Natural killer cell treated with Interleukin-12 subunit alpha and Interleukin-12 subunit beta and Interleukin-15 and Interleukin-18, amount 100 ng/mL, for 72 hours (primary cell): ENCODE measurements at regions not wholly inside any gene's neighbourhood (a gene's known extent, or its start where the extent isn't known, plus 50 kb on each side); places are given as distances from the start of the nearest gene placed in this dataset.
A peak's percentile ranks its signal among the peaks of the same experiment; 100 is the strongest.

Experiments
- ATAC-seq, 2 donors: fragments of 150-1000 bp; cut with Tn5 transposase in 1 of 2; sonication (Bioruptor Pico), chemical (Tn5 transposase) in 1 of 2; 2 replicates each; pipeline ENCODE4 v1.10.0; 2021
- DNase-seq: peaks from one replicate; pipeline ENCODE4 v3.0.0; 2022; ENCODE audit warnings: low spot score
- H3K27ac Mint-ChIP-seq, 2 donors: 1 replicate in 1 of 2; 2 replicates in 1 of 2; pipeline ENCODE4 v1.8.0; 2022; ENCODE audit warnings: mixed read lengths in 2 of 2, mild to moderate bottlenecking in 1 of 2, moderate library complexity in 1 of 2
- H3K27me3 Mint-ChIP-seq, 2 donors: 1 replicate in 1 of 2; 2 replicates in 1 of 2; pipeline ENCODE4 v1.8.0; 2022; ENCODE audit warnings: mixed read lengths in 2 of 2
- H3K36me3 Mint-ChIP-seq: one replicate; pipeline ENCODE4 v1.8.0; 2022; ENCODE audit warnings: mixed read lengths
- H3K4me1 Mint-ChIP-seq, 2 donors: 1 replicate in 1 of 2; 2 replicates in 1 of 2; pipeline ENCODE4 v1.8.0; 2022; ENCODE audit warnings: low read depth in 2 of 2, mixed read lengths in 2 of 2, mild to moderate bottlenecking in 1 of 2
- H3K4me3 Mint-ChIP-seq: one replicate; pipeline ENCODE4 v1.8.0; 2022; ENCODE audit warnings: mixed read lengths
- H3K9me3 Mint-ChIP-seq: 2 replicates; pipeline ENCODE4 v1.8.0; 2022; ENCODE audit warnings: mixed read lengths

DNA sequence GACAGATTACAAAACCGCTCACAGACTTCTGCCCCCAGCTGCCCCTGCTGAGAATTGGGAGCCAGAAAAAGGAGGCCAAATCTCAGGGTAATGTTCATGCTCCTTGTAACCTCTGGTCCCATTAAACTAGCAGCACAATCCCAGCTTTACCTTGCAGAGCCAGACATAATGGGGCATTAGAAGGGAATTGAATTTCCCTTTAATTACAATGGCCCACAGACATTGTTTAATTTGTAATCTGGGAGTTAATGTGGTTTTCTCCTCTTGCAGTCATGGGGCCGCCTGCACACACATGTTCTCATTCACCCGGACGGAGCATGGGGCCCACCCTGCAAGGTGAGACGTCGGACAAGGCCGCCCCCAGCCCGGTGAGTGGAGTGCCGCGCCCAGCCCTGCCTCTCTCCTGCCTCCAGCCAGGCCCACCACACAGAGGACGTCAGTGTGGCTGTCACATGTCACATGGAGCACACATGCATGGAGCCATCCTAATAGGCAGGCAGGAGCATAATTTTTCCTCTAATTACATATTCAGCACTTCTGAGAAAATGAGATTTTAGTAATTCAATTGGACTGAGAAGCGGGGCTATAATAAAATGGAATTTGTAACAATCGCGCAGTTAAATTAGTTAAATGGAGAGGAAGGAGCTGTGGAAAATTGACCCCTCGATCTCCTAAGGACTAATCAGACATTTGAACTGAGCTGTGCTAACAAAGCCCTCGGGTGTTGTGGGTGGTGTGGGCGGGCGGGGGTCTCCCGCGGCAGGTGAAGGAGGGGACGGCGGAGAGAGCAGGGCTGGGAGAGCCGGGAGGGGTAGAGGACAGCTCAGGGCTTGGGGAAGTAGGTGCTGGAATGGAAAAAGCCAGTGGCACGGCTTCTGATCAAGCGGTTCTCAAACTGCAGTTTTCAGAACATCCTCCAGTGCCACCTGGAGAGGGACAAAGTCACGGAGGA lies 87.7 kb downstream of the ENGASE start:
- Mint-ChIP-seq H3K27ac (peak overlapping the region in 1 of 2 donors; percentile 79), H3K9me3 (no peaks in the 10 kb centered on the region), H3K4me1 (peaks cover 0 to 4% of the 10 kb centered on the region in 2 donors), H3K27me3 (no peaks in the 10 kb centered on the region), H3K4me3 (no peak overlapping the region), H3K36me3 (no peaks in the 10 kb centered on the region)
- ATAC-seq (no peak), DNase-seq (no peak)

- ATAC-seq, result peak; percentile 55 to 66
- peak overlapping the region in 1 of 2 donors; percentile 79 for H3K27ac Mint-ChIP-seq
- peaks cover 0 to 4% of the 10 kb centered on the region in 2 donors for H3K4me1 Mint-ChIP-seq
- no peaks in the 10 kb centered on the region for H3K36me3 Mint-ChIP-seq
- H3K9me3 Mint-ChIP-seq, result no peaks in the 10 kb centered on the region
- H3K27me3 Mint-ChIP-seq, result no peaks in the 10 kb centered on the region
- DNase-seq, result no peak
- no peak overlapping the region for H3K4me3 Mint-ChIP-seq
Measured at GRCh38 chr17:79160980-79161636, 86.5 kb downstream of the ENGASE start.

DNA sequence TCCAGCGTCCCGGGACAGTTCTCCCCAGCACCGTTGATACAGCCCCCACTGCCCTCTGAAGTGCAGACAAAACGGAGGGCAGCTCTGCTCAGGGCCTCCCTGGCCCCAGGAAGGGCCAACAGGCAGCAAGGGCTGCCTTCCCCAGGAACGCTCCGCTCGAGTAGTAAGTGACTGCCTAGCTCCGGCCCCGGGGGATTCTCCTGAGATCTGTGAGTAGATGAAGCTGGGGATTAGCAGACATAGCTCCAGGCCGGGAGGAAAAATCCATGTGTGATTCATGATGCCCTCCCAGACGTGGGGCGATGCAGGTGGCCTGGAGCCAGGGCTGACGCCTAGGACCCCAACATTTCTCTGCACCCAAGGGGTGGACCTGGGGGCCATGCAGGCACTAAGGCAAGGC lies 85.3 kb downstream of the ENGASE start:
- H3K4me1 Mint-ChIP-seq, result peaks cover 0 to 4% of the 10 kb centered on the region in 2 donors
- ATAC-seq (no peak), DNase-seq (no peak)
- H3K36me3 Mint-ChIP-seq, result no peaks in the 10 kb centered on the region
- no peaks in the 10 kb centered on the region for H3K27me3 Mint-ChIP-seq
- H3K9me3 Mint-ChIP-seq, result no peaks in the 10 kb centered on the region
- H3K4me3 Mint-ChIP-seq, result no peak overlapping the region
- H3K27ac Mint-ChIP-seq, result no peak overlapping the region

GRCh38 chr17:79159471-79159870 lies 84.8 kb downstream of the ENGASE start:
- Mint-ChIP-seq H3K4me1 (peaks cover 0 to 4% of the 10 kb centered on the region in 2 donors), H3K4me3 (no peak overlapping the region), H3K36me3 (no peaks in the 10 kb centered on the region), H3K9me3 (no peaks in the 10 kb centered on the region), H3K27ac (no peak overlapping the region), H3K27me3 (no peaks in the 10 kb centered on the region)
- ATAC-seq, result no peak
- DNase-seq, result no peak

DNA sequence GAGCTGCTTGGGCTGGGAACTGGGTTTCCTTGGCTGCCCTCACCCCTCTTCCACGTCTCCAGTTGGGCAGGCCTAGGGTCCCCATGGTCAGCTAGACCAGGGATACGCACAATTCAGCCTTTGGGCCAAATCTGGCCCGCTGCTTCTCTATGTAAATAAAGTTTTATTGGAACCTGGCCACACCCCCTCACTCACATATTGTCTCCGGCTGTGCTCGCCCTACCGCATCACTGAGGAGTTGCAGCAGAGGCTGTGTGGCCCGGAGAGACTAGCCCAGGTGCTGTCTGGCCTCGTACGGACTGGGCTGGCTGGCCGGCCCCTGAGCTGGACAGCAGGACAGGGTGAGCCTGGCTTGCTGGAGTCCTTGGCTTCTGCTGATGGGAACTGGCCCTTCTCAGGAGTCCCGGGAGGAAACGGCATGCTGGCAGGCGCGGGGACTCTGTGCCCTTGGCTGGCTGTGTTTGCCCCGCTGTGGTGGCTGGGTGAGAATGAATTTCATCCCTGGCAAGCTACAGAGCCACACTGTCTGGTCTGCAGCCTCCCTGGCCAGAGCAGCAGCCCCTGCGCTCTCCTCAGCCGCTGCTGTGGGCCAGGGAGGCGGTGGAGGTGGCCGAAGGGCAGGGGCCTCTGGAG lies 82.0 kb downstream of the ENGASE start:
- H3K36me3 Mint-ChIP-seq, result no peaks in the 10 kb centered on the region
- ATAC-seq, result no peak
- peaks cover 0 to 2% of the 10 kb centered on the region in 2 donors for H3K27me3 Mint-ChIP-seq
- no peak overlapping the region for H3K4me3 Mint-ChIP-seq
- H3K27ac Mint-ChIP-seq, result no peak overlapping the region
- DNase-seq, result no peak
- peaks cover 0 to 4% of the 10 kb centered on the region in 2 donors for H3K4me1 Mint-ChIP-seq
- no peaks in the 10 kb centered on the region for H3K9me3 Mint-ChIP-seq

DNA sequence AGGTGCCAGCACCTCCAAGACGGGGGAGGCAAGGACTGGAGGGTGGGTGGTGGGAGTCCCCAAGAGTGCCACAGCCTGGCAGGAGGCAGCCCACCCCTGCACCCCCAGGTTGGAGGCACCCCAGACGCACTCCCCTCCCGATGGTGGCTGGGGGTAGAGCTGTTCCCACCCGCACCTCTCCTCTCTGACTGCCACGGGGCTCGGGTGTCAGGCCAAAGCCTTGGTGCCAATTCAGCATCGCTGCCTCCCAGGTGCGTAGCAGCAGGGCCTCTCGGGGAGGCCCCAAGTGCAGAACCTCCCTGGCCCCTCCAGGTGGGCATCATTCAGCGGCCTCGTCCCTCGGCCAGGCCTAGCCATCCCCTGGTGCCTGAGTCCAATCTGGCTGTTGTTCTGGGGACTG lies 81.1 kb downstream of the ENGASE start:
- no peak overlapping the region for H3K4me3 Mint-ChIP-seq
- ATAC-seq, result no peak
- peaks cover 0 to 4% of the 10 kb centered on the region in 2 donors for H3K4me1 Mint-ChIP-seq
- DNase-seq, result no peak
- H3K36me3 Mint-ChIP-seq, result no peaks in the 10 kb centered on the region
- no peaks in the 10 kb centered on the region for H3K9me3 Mint-ChIP-seq
- H3K27ac Mint-ChIP-seq, result no peak overlapping the region
- H3K27me3 Mint-ChIP-seq, result peaks cover 0 to 2% of the 10 kb centered on the region in 2 donors

GRCh38 chr17:79154951-79155585 lies 80.4 kb downstream of the ENGASE start:
- Mint-ChIP-seq H3K9me3 (no peaks in the 10 kb centered on the region), H3K4me1 (no peaks in the 10 kb centered on the region), H3K36me3 (no peaks in the 10 kb centered on the region)

DNA sequence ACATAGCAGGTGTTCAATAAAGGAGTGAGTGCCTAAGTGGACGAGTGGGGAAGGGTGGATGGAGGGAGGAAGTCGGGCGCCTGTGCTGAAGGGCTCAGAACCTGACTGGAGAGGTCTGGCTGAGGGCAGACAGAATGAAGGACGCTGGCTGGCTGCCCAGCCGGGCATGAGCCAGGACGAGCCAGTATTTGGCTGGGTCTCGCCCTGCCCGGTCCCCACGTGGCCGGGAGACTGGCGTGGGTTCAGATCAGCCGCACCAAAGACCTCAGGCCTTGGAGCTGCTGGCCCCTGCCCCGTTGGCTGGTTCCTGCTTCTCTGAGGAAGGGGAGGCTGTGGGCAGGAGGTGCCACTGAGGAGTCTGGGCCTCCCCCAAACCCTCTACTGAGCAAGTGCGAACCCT lies 79.8 kb downstream of the ENGASE start:
- Mint-ChIP-seq H3K27ac (no peak overlapping the region), H3K27me3 (peaks cover 0 to 2% of the 10 kb centered on the region in 2 donors), H3K4me3 (no peak overlapping the region), H3K4me1 (no peaks in the 10 kb centered on the region), H3K9me3 (no peaks in the 10 kb centered on the region), H3K36me3 (no peaks in the 10 kb centered on the region)
- DNase-seq (no peak), ATAC-seq (no peak)

More at GRCh38 chr17:79154951-79155585, 80.4 kb downstream of the ENGASE start:
- H3K4me3 Mint-ChIP-seq, result no peak overlapping the region
- peaks cover 0 to 2% of the 10 kb centered on the region in 2 donors for H3K27me3 Mint-ChIP-seq
- no peak for ATAC-seq
- DNase-seq, result no peak
- no peak overlapping the region for H3K27ac Mint-ChIP-seq

- Mint-ChIP-seq H3K36me3 (no peaks in the 10 kb centered on the region), H3K27ac (no peak overlapping the region), H3K4me3 (no peak overlapping the region), H3K9me3 (no peaks in the 10 kb centered on the region), H3K4me1 (no peaks in the 10 kb centered on the region), H3K27me3 (peaks cover 0 to 2% of the 10 kb centered on the region in 2 donors)
- ATAC-seq, result no peak
- no peak for DNase-seq
Measured at GRCh38 chr17:79153367-79154130, 78.9 kb downstream of the ENGASE start.

- peaks cover 0 to 2% of the 10 kb centered on the region in 2 donors for H3K27me3 Mint-ChIP-seq
- DNase-seq (no peak), ATAC-seq (no peak)
- no peaks in the 10 kb centered on the region for H3K4me1 Mint-ChIP-seq
- H3K27ac Mint-ChIP-seq, result no peak overlapping the region
- H3K4me3 Mint-ChIP-seq, result no peak overlapping the region
- H3K9me3 Mint-ChIP-seq, result no peaks in the 10 kb centered on the region
- no peaks in the 10 kb centered on the region for H3K36me3 Mint-ChIP-seq
Measured at GRCh38 chr17:79152636-79153035, 78.0 kb downstream of the ENGASE start.

DNA sequence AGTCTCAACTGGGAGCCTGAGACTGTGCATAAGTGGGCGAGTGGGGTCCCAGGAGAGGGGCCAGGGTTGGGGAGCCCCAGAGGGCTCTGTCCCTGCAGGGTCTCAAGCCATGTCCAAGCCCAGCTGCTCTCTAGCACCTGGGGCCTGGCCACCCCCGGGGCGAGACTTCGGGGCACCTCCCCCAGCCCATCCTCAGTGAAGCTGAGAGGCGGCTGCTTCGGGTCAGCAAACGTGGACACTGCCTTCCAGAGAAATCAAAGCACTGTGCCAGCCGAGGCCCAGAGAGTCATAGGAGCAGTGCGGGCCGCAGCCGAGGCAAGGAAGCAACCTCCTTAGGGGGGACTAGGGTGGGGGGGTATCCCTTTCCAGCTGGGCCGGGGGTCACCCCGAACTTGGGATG lies 77.5 kb downstream of the ENGASE start:
- ATAC-seq, result no peak
- H3K27ac Mint-ChIP-seq, result no peak overlapping the region

GRCh38 chr17:79150799-79151198 lies 76.2 kb downstream of the ENGASE start:
- no peak overlapping the region for H3K4me3 Mint-ChIP-seq
- peaks cover 0 to 2% of the 10 kb centered on the region in 2 donors for H3K27me3 Mint-ChIP-seq
- no peaks in the 10 kb centered on the region for H3K9me3 Mint-ChIP-seq
- ATAC-seq (no peak), DNase-seq (no peak)
- H3K36me3 Mint-ChIP-seq, result no peaks in the 10 kb centered on the region
- no peaks in the 10 kb centered on the region for H3K4me1 Mint-ChIP-seq
- no peak overlapping the region for H3K27ac Mint-ChIP-seq

More for the DNA sequence above, 77.5 kb downstream of the ENGASE start:
- no peak for DNase-seq
- Mint-ChIP-seq H3K9me3 (no peaks in the 10 kb centered on the region), H3K36me3 (no peaks in the 10 kb centered on the region), H3K27me3 (peaks cover 0 to 2% of the 10 kb centered on the region in 2 donors), H3K4me1 (no peaks in the 10 kb centered on the region), H3K4me3 (no peak overlapping the region)
